HepG2 (cell line): ENCODE measurements at regions not wholly inside any gene's neighbourhood (a gene's known extent, or its start where the extent isn't known, plus 50 kb on each side); places are given as distances from the start of the nearest gene placed in this dataset.

ENCODE experiments used
- ATAC-seq: fragments of 200-7000 bp; cut with Tn5 transposase; 3 replicates; pipeline ENCODE4 v1.9.1; 2020; ENCODE audit warnings: mild to moderate bottlenecking, moderate library complexity
- BruUV-seq: library from RNA; stranded (reverse); fragments of 400-500 nt; replicated peaks from 2 replicates; lab custom pipeline; 2021; lab: Mats Ljungman, UMichigan
- CTCF ChIA-PET: fragments of 300-600 bp; formaldehyde crosslinking; extraction: SDS; loops from one replicate; lab custom pipeline; 2021; ENCODE audit warnings: low total read pairs, inconsistent platforms, low intra/inter-chr PET ratio; lab: Yijun Ruan, JAX
- POLR2A ChIA-PET: fragments of 350-600 bp; sonication (Branson Sonifier 250); formaldehyde crosslinking; loops from one replicate; lab custom pipeline; 2020; ENCODE audit warnings: antibody characterized with exemption, inconsistent platforms; lab: Yijun Ruan, JAX
- DNase-seq: peaks from one replicate; pipeline ENCODE4 v3.0.0-alpha.2; 2015; ENCODE audit warnings: low spot score
- FAIRE-seq: peaks from 3 replicates; lab custom pipeline; 2011; peaks lifted over from hg19 to GRCh38; lab: Jason Lieb, UNC
- H2AFZ ChIP-seq: one replicate; pipeline ENCODE4 v1.6.1; 2011; ENCODE audit warnings: low read length, inconsistent platforms
- H3K27ac ChIP-seq: fragments of 300-600 bp; 3 replicates; pipeline ENCODE4 v1.8.0; 2011; ENCODE audit warnings: mixed run types, mild to moderate bottlenecking, mixed read lengths, low read length, inconsistent platforms; ENCODE audit not compliant: insufficient read depth; ENCODE audit errors: extremely low read length
- H3K27me3 ChIP-seq, 2 experiments: fragments of 200-600 bp in 1 of 2; 2 replicates in 1 of 2; 3 replicates in 1 of 2; pipeline versions ENCODE4 v1.6.0 to v1.8.0; 2011; ENCODE audit warnings: low read length in 2 of 2, mild to moderate bottlenecking in 2 of 2, moderate library complexity in 2 of 2, inconsistent platforms in 1 of 2; ENCODE audit not compliant: insufficient read depth in 2 of 2, control insufficient read depth in 1 of 2
- H3K36me3 ChIP-seq, 2 experiments: fragments of 200-600 bp in 1 of 2; replicated peaks in 1 of 2; 2 replicates in 1 of 2; 3 replicates in 1 of 2; pipeline versions ENCODE4 v1.5.1 to v1.8.0; 2011; ENCODE audit warnings: low read length in 2 of 2, inconsistent platforms in 1 of 2; ENCODE audit not compliant: insufficient read depth in 2 of 2, control insufficient read depth in 1 of 2
- H3K4me1 ChIP-seq: 2 replicates; pipeline ENCODE4 v1.5.1; 2012; ENCODE audit warnings: low read length, inconsistent platforms; ENCODE audit not compliant: insufficient read depth
- H3K4me2 ChIP-seq: 2 replicates; pipeline ENCODE4 v1.6.0; 2011; ENCODE audit warnings: low read depth, low read length, inconsistent platforms
- H3K4me3 ChIP-seq, 3 experiments: fragments of 200-600 bp in 1 of 3; sonication (generic), shearing (Covaris generic) in 1 of 3; replicated peaks in 1 of 3; 2 replicates each; pipeline ENCODE4 v1.5.1; 2011 to 2016; ENCODE audit warnings: low read length in 3 of 3, inconsistent platforms in 2 of 3, low read depth in 2 of 3, mild to moderate bottlenecking in 2 of 3, control low read depth in 1 of 3, mixed read lengths in 1 of 3; ENCODE audit not compliant: insufficient read depth in 1 of 3
- H3K79me2 ChIP-seq: one replicate; pipeline ENCODE4 v1.6.1; 2011; ENCODE audit warnings: low read length, inconsistent platforms; ENCODE audit not compliant: insufficient read depth
- H3K9ac ChIP-seq: 2 replicates; pipeline ENCODE4 v1.6.0; 2011; ENCODE audit warnings: mild to moderate bottlenecking, low read depth, low read length, inconsistent platforms; ENCODE audit not compliant: insufficient read depth
- H3K9me3 ChIP-seq: 2 replicates; pipeline ENCODE4 v1.5.1; 2012; ENCODE audit warnings: mild to moderate bottlenecking, low read length
- H4K20me1 ChIP-seq: 2 replicates; pipeline ENCODE4 v1.6.0; 2011; ENCODE audit warnings: inconsistent platforms, mild to moderate bottlenecking, low read length, moderate library complexity; ENCODE audit not compliant: insufficient read depth
- MATR3 ChIP-seq: sonication (generic); formaldehyde crosslinking; IDR thresholded peaks from 2 replicates; pipeline ENCODE4 v1.4.0; 2020; ENCODE audit warnings: missing genetic modification reagents
- MEIS1 ChIP-seq: sonication (generic); formaldehyde crosslinking; IDR thresholded peaks from 2 replicates; pipeline ENCODE4 v1.9.0; 2021; ENCODE audit warnings: mild to moderate bottlenecking, missing genetic modification reagents, moderate library complexity, borderline replicate concordance
- ZMAT5 ChIP-seq: sonication (generic); formaldehyde crosslinking; IDR thresholded peaks from 2 replicates; pipeline ENCODE4 v1.5.0; 2020; ENCODE audit warnings: mild to moderate bottlenecking, low read depth, missing genetic modification reagents, borderline replicate concordance
- ZNF546 ChIP-seq: sonication (generic); formaldehyde crosslinking; conservative IDR thresholded peaks from 2 replicates; pipeline ENCODE4 v1.8.1; 2023; ENCODE audit warnings: mild to moderate bottlenecking, missing genetic modification reagents
- WGBS: methylation state at CpG from one replicate; pipeline ENCODE4 v1.1.6; 2017; ENCODE audit warnings: low lambda C conversion rate; 5-methylcytosine and 5-hydroxymethylcytosine counted together
- in situ Hi-C: cut with HindIII; loops from 2 replicates; pipeline ENCODE4 v1.10.0; 2017; ENCODE audit warnings: low pct_unique_long_range_greater_than_20kb; ENCODE audit not compliant: extremely low pct_ligation_motif_present
- intact Hi-C: fragments of 100-400 bp; cut with micrococcal nuclease; formaldehyde crosslinking; loops from one replicate; pipeline ENCODE4 v1.10.0; 2022; ENCODE audit not compliant: unreplicated experiment
- TF ChIP-seq, protein P1 (sequence below): sonication (generic); formaldehyde crosslinking; IDR thresholded peaks from 2 replicates; pipeline ENCODE4 v1.4.0; 2020; ENCODE audit warnings: missing genetic modification reagents

GRCh38 chr6:141349710-141350109, 783.0 kb upstream of the GJE1 start:
- H2AFZ ChIP-seq, result no peak overlapping the region
- intact Hi-C loops, result no loop called here
- DNase-seq, result no peak
- H3K79me2 ChIP-seq, result no peaks in the 10 kb centered on the region
- no peak overlapping the region for H3K27ac ChIP-seq
- H3K4me1 ChIP-seq, result no peaks in the 10 kb centered on the region
- H3K9ac ChIP-seq, result no peak overlapping the region
- no TSS peak for BruUV-seq
- no peaks in the 10 kb centered on the region for H3K36me3 ChIP-seq
- TF ChIP-seq, protein P1, sequence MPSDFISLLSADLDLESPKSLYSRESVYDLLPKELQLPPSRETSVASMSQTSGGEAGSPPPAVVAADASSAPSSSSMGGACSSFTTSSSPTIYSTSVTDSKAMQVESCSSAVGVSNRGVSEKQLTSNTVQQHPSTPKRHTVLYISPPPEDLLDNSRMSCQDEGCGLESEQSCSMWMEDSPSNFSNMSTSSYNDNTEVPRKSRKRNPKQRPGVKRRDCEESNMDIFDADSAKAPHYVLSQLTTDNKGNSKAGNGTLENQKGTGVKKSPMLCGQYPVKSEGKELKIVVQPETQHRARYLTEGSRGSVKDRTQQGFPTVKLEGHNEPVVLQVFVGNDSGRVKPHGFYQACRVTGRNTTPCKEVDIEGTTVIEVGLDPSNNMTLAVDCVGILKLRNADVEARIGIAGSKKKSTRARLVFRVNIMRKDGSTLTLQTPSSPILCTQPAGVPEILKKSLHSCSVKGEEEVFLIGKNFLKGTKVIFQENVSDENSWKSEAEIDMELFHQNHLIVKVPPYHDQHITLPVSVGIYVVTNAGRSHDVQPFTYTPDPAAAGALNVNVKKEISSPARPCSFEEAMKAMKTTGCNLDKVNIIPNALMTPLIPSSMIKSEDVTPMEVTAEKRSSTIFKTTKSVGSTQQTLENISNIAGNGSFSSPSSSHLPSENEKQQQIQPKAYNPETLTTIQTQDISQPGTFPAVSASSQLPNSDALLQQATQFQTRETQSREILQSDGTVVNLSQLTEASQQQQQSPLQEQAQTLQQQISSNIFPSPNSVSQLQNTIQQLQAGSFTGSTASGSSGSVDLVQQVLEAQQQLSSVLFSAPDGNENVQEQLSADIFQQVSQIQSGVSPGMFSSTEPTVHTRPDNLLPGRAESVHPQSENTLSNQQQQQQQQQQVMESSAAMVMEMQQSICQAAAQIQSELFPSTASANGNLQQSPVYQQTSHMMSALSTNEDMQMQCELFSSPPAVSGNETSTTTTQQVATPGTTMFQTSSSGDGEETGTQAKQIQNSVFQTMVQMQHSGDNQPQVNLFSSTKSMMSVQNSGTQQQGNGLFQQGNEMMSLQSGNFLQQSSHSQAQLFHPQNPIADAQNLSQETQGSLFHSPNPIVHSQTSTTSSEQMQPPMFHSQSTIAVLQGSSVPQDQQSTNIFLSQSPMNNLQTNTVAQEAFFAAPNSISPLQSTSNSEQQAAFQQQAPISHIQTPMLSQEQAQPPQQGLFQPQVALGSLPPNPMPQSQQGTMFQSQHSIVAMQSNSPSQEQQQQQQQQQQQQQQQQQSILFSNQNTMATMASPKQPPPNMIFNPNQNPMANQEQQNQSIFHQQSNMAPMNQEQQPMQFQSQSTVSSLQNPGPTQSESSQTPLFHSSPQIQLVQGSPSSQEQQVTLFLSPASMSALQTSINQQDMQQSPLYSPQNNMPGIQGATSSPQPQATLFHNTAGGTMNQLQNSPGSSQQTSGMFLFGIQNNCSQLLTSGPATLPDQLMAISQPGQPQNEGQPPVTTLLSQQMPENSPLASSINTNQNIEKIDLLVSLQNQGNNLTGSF (CRISPR knock-in tag), result no peak
- TF ChIP-seq MATR3 (no peak), MEIS1 (CRISPR knock-in tag) (no peak), ZNF546 (CRISPR knock-in tag) (no peak), ZMAT5 (CRISPR knock-in tag) (no peak)
- TF ChIP-seq, all 625 proteins: peak for 0
- Histone ChIP-seq H3K27me3 (no peaks in the 10 kb centered on the region), H3K9me3 (no peaks in the 10 kb centered on the region), H3K4me2 (no peak overlapping the region), H4K20me1 (no peaks in the 10 kb centered on the region), H3K4me3 (no peak overlapping the region)
- ChIA-PET CTCF (no interaction called here), POLR2A (no interaction called here)
- in situ Hi-C loops, result no loop called here
- ATAC-seq, result no peak
- 72% methylated on average over 1 of the region's 1 CpG for WGBS
- no peak for FAIRE-seq
